ENCODE measurements at regions not wholly inside any gene's neighbourhood (a gene's known extent, or its start where the extent isn't known, plus 50 kb on each side); places are given as distances from the start of the nearest gene placed in this dataset.

GRCh38 chr17:34090593-34090992, 164.5 kb upstream of the CCL2 start:
- no peak for DNase-seq (ENCODE audit: low read depth)

DNA sequence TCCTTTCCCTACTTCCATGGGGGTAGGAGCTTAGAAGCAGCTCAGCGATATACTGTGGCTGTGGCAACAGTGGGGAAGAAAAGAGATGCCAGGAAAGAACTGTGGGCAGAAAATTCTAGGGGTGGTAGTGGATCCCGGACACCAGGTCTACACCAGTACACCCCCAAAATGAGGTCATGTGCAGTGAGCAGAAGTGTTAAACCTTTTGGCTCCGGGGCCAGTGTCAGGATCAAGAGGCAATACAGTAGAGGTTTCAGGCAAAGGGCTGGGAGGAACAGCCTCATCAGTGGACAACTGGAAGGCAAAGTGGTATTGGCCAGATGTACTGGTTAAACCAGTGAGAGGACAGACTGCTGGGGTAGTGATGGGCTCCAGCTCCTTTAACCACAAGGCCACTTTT, 163.1 kb upstream of the CCL2 start:
- no peak for DNase-seq (ENCODE audit: low read depth)

GRCh38 chr17:34095106-34095505, 160.0 kb upstream of the CCL2 start:
- DNase-seq (ENCODE audit: low read depth) = no peak

- DNase-seq (ENCODE audit: low read depth) = no peak
Observed at GRCh38 chr17:34098699-34099098, 156.4 kb upstream of the CCL2 start.

- no peak for DNase-seq (ENCODE audit: low read depth)
Observed at GRCh38 chr17:34099859-34100515, 155.1 kb upstream of the CCL2 start.

GRCh38 chr17:34107019-34107418, 148.1 kb upstream of the CCL2 start:
- DNase-seq (ENCODE audit: low read depth) = no peak

GRCh38 chr17:34110315-34110714, 144.8 kb upstream of the CCL2 start:
- DNase-seq (ENCODE audit: low read depth) = no peak

GRCh38 chr17:34113089-34113488, 142.0 kb upstream of the CCL2 start:
- no peak for DNase-seq (ENCODE audit: low read depth)

- no peak for DNase-seq (ENCODE audit: low read depth)
Observed at GRCh38 chr17:34114174-34114573, 140.9 kb upstream of the CCL2 start.

GRCh38 chr17:34116306-34116705, 138.8 kb upstream of the CCL2 start:
- no peak for DNase-seq (ENCODE audit: low read depth)

DNA sequence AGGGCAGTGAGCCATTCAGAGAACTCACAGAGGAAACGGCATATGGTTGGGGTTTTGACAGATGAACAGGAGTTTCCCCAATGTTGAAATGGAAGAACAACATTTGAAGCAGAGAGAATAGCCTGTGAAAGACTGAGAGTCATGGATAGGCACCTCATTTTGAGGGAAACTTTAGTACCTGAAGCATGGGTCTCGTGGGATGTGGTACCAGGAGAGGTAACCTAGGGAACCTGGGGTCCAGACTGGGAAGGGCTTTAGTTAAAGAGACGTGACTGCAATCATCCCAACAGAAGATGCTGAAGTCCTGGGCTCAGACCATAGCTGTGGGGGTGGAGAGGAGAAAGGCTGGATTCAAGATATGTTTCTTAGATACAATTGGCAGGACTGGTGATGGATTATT, 137.8 kb upstream of the CCL2 start:
- DNase-seq (ENCODE audit: low read depth) = no peak

DNA sequence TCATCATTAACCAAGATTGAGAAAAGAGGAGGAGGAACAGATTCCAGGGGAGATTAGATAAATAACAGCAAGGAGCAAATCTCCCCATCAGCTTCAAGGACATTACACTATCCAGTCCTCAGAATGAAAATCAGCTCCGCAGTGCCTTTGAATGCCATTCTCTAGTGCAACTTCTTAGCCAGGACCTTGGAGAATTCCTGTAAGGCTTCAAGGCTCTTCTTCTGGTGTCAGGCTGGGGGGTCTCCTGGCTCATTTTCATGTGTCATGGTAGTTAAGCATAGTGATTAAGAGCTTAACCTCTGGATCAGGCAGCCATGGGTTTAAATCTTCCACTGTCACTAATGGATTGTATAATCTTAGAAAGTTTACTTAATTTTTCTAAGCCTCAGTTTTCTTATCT, 137.3 kb upstream of the CCL2 start:
- DNase-seq (ENCODE audit: low read depth) = no peak

DNA sequence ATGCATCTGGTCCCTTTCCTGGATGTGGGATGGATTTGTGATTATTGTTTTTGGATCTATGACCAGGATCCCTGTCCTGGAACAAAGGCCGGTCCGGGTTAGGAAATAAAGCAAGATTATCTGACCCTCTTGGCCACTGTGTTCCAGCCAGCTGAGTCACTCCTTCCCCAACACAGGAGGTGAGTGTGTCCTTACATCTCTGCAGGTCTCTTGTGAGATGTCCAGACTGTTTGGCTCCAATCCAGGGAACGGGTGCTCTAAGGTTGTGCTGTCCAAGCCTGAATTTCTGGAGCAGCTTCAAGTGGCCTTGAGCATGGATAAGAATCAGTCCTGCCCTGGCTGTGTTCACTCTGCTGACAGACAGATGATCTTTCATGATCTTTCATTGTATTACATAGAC, 136.5 kb upstream of the CCL2 start:
- DNase-seq (ENCODE audit: low read depth) = no peak

DNA sequence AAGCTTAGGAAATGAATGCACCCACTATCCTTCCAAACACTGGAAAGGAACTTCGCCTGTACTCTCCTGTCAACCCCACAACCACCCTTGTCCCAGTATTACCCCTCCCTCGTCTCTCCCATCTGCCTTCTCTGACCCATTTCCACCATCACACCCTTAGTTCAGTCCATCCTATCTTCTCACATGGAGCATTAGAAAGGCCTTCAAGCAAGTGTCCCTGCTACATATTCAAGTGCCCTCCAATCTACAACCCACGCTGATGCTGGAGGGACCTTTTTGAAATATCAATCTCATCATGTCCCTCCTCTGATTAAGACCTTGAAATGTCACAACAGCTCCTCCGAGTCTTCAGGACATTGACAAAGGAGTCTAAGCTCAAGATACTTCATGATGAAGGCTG, 133.8 kb upstream of the CCL2 start:
- no peak for DNase-seq (ENCODE audit: low read depth)

DNA sequence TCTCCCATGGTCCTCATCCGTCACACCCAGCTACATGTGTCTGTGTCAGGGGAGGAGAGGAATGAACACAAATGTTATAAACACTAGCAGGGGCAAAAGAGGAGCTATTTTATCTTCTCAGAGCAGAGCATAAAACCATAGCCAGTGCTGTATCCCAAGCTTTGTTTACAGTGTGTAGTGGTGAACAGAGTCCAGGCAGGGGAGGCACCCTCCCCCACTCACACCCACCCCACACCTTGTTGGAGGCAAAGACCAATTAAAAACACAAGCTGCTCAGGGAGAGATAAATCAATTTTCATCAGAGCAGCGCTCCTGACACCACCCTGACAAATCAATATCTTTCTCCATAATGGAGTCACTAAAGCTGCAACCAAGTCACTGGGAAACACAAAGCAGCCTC, 132.6 kb upstream of the CCL2 start:
- DNase-seq (ENCODE audit: low read depth) = no peak

DNA sequence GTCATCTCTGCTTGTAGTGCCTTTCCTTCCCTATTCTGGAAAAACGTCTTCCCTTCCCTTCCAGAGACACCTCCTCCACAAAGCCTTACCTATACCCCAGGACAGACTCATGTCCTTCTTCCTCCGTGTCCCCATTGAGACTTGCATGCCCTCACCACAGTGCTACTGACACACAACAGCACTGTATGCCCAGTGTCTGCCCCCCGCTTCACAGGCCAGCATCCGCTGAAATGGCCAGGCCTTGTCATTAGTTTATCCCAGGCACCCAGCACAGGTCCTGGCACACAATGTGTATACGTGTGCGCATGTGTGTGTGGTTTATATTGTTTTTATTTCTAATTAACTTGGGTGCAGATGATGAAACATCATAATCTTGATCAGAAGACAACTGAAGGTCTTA, 130.1 kb upstream of the CCL2 start:
- DNase-seq (ENCODE audit: low read depth) = no peak

DNA sequence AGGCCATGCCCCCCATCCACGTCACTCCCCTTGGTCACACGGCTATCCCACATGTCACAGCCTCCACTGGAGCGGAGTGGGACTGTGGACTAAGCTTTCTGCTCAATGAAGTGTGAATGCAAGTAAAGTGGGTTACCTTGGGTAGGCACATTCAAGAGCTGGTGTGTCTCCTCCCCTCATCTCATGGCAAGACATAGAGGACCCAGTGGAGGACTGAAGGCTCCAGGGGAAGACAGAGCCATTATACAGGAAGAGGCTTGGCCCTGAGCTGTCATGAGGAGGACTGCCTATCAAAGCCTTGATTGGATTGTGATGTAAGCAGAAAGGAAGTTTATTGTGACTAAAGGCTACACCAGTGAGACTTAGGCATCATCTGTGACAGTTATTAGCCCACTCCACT, 129.2 kb upstream of the CCL2 start:
- no peak for DNase-seq (ENCODE audit: low read depth)

- DNase-seq (ENCODE audit: low read depth) = no peak
Observed at GRCh38 chr17:34126496-34126895, 128.6 kb upstream of the CCL2 start.

DNA sequence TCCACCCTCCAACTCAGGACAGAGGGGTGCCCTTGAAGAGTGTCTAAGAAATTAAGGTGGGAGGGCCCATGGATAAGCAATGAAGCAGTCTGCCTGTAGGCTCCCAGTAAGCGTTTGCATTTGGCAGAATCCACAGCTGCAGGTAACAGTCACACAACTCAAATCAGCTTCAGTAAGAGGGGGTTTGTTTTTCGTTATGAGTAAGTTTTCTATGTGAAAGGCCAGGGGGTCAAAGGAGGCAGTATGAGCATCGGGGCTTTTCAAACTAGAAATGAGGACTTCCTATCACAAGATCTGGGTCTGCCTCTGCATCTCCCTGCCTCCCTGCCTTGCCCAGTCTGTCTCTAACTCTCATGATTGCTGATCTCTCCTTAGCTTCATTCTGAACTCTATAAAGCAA, 128.1 kb upstream of the CCL2 start:
- no peak for DNase-seq (ENCODE audit: low read depth)

GRCh38 chr17:34130544-34130943, 124.5 kb upstream of the CCL2 start:
- no peak for DNase-seq (ENCODE audit: low read depth)

GRCh38 chr17:34131386-34131785, 123.7 kb upstream of the CCL2 start:
- no peak for DNase-seq (ENCODE audit: low read depth)

GRCh38 chr17:34133350-34133749, 121.7 kb upstream of the CCL2 start:
- no peak for DNase-seq (ENCODE audit: low read depth)

DNA sequence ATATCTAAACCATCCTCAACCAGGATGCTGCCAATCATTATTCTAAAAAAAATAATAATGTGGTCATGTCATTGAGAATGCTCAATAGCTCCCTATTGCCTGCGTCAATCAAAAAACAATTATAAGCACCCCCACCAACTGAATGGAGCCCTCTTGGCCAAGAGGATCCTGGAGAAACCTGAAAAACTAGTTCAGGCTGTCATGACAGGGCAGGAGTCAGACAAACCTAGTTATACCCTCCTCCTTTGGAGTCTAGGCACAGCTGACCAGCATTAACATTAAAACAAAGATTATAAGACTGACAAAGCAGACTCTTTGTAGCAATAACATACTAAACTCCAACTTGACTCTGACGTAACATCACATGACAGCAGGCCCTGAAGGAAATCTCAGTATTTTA, 119.2 kb upstream of the CCL2 start:
- no peak for DNase-seq (ENCODE audit: low read depth)

- DNase-seq (ENCODE audit: low read depth) = no peak
Observed at GRCh38 chr17:34140006-34140405, 115.1 kb upstream of the CCL2 start.

DNA sequence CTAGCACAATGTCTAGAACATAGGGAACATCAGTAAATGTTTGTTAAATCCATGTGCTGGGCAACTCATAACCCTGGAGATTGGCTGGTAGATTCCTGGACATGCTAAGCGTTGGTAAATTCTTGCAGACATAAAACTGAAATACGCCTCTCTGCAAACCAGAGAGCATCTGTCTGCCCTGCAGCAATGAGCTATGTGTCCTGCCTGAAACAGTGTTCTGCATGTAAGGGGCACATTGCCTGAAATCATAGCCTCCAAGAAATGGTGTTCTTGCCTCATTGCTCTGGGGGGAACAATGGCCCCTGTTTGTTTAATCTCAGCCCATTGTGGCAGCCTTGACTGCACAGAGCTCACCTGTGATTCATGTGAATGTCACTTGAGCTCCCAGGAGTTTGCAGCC, 113.5 kb upstream of the CCL2 start:
- no peak for DNase-seq (ENCODE audit: low read depth)
